Left lobe of liver (tissue), 2 donors: ENCODE measurements at regions not wholly inside any gene's neighbourhood (a gene's known extent, or its start where the extent isn't known, plus 50 kb on each side); places are given as distances from the start of the nearest gene placed in this dataset.

ENCODE experiments used
- ATAC-seq: fragments of 200-7000 bp; cut with Tn5 transposase; one replicate; pipeline ENCODE4 v1.9.1; 2020; ENCODE audit warnings: mild to moderate bottlenecking, moderate library complexity
- DNase-seq: peaks from one replicate; pipeline ENCODE4 v3.0.0-alpha.2; 2020; ENCODE audit warnings: low spot score
- donor health status: DM: no; HTN: no; CAD: no; lungs with moderate emphysema.
- donor health status: DM: no; HTN: yes; CAD: no.

GRCh38 chr3:117282566-117282965, 573.0 kb downstream of the TUSC7 start:
- DNase-seq, result no peak
- no peak for ATAC-seq

- ATAC-seq (no peak), DNase-seq (no peak)
Observed at GRCh38 chr3:117285737-117286136, 576.2 kb downstream of the TUSC7 start.

- DNase-seq (no peak), ATAC-seq (no peak)
Observed at GRCh38 chr3:117286488-117286887, 576.9 kb downstream of the TUSC7 start.

GRCh38 chr3:117287602-117288001, 578.0 kb downstream of the TUSC7 start:
- DNase-seq, result no peak
- no peak for ATAC-seq

GRCh38 chr3:117291476-117291875, 581.9 kb downstream of the TUSC7 start:
- ATAC-seq, result no peak

GRCh38 chr3:117297065-117297464, 587.5 kb downstream of the TUSC7 start:
- DNase-seq (no peak), ATAC-seq (no peak)

More at GRCh38 chr3:117291476-117291875, 581.9 kb downstream of the TUSC7 start:
- no peak for DNase-seq

- no peak for ATAC-seq
- DNase-seq, result no peak
Observed at GRCh38 chr3:117297541-117297940, 588.0 kb downstream of the TUSC7 start.

GRCh38 chr3:117298273-117298672, 588.7 kb downstream of the TUSC7 start:
- no peak for DNase-seq
- no peak for ATAC-seq

GRCh38 chr3:117302428-117302827, 592.8 kb downstream of the TUSC7 start:
- ATAC-seq, result peak; percentile 70

GRCh38 chr3:117303443-117303842, 593.9 kb downstream of the TUSC7 start:
- DNase-seq, result no peak
- no peak for ATAC-seq

More at GRCh38 chr3:117302428-117302827, 592.8 kb downstream of the TUSC7 start:
- DNase-seq, result no peak

- DNase-seq, result no peak
- ATAC-seq, result no peak
Observed at GRCh38 chr3:117304681-117305080, 595.1 kb downstream of the TUSC7 start.

- ATAC-seq (no peak), DNase-seq (no peak)
Observed at GRCh38 chr3:117305681-117306080, 596.1 kb downstream of the TUSC7 start.

- ATAC-seq, result no peak
- no peak for DNase-seq
Observed at GRCh38 chr3:117306299-117306698, 596.7 kb downstream of the TUSC7 start.

GRCh38 chr3:117308353-117308752, 598.8 kb downstream of the TUSC7 start:
- ATAC-seq (no peak), DNase-seq (no peak)

GRCh38 chr3:117308756-117309155, 599.2 kb downstream of the TUSC7 start:
- no peak for DNase-seq
- ATAC-seq, result no peak

- no peak for ATAC-seq
- DNase-seq, result no peak
Observed at GRCh38 chr3:117310536-117310935, 601.0 kb downstream of the TUSC7 start.

- ATAC-seq (no peak), DNase-seq (no peak)
Observed at GRCh38 chr3:117314441-117315150, 605.0 kb downstream of the TUSC7 start.

GRCh38 chr3:117322866-117323265, 613.3 kb downstream of the TUSC7 start:
- ATAC-seq, result peak; percentile 79
- DNase-seq, result no peak

- no peak for DNase-seq
- no peak for ATAC-seq
Observed at GRCh38 chr3:117346901-117347300, 637.3 kb downstream of the TUSC7 start.

- DNase-seq (no peak), ATAC-seq (no peak)
Observed at GRCh38 chr3:117348884-117349283, 639.3 kb downstream of the TUSC7 start.

- DNase-seq (no peak), ATAC-seq (no peak)
Observed at GRCh38 chr3:117349566-117349965, 640.0 kb downstream of the TUSC7 start.

- ATAC-seq (no peak), DNase-seq (no peak)
Observed at GRCh38 chr3:117350371-117350770, 640.8 kb downstream of the TUSC7 start.

- ATAC-seq (peak; percentile 94), DNase-seq (peak; percentile 44)
Observed at GRCh38 chr3:117355566-117355965, 646.0 kb downstream of the TUSC7 start.
